Astrocyte (in vitro differentiated cells and primary cell): ENCODE measurements at regions not wholly inside any gene's neighbourhood (a gene's known extent, or its start where the extent isn't known, plus 50 kb on each side); places are given as distances from the start of the nearest gene placed in this dataset.

Source experiments
- DNase-seq: peaks from one replicate; pipeline ENCODE4 v3.0.0-alpha.2; 2010; ENCODE audit warnings: low read depth
- FAIRE-seq: peaks from 2 replicates; lab custom pipeline; 2011; peaks lifted over from hg19 to GRCh38; lab: Jason Lieb, UNC
- H2AFZ ChIP-seq: 2 replicates; pipeline ENCODE4 v1.6.0; 2012; ENCODE audit warnings: low read depth, low read length, inconsistent platforms
- H3K27ac ChIP-seq: 2 replicates; pipeline ENCODE4 v1.5.1; 2011; ENCODE audit warnings: low read depth, low read length, inconsistent platforms
- H3K27me3 ChIP-seq: 2 replicates; pipeline ENCODE4 v1.6.0; 2011; ENCODE audit warnings: low read length, inconsistent platforms; ENCODE audit not compliant: insufficient read depth
- H3K36me3 ChIP-seq: 2 replicates; pipeline ENCODE4 v1.5.1; 2011; ENCODE audit warnings: low read length, inconsistent platforms; ENCODE audit not compliant: insufficient read depth
- H3K4me1 ChIP-seq: 2 replicates; pipeline ENCODE4 v1.5.1; 2011; ENCODE audit warnings: low read length, inconsistent platforms; ENCODE audit not compliant: insufficient read depth
- H3K4me2 ChIP-seq: 2 replicates; pipeline ENCODE4 v1.6.0; 2012; ENCODE audit warnings: low read length, inconsistent platforms
- H3K4me3 ChIP-seq: 2 replicates; pipeline ENCODE4 v1.5.1; 2011; ENCODE audit warnings: low read depth, mild to moderate bottlenecking, low read length, inconsistent platforms; ENCODE audit not compliant: insufficient read depth
- H3K79me2 ChIP-seq: 2 replicates; pipeline ENCODE4 v1.6.0; 2012; ENCODE audit warnings: mild to moderate bottlenecking, low read length, inconsistent platforms; ENCODE audit not compliant: insufficient read depth
- H3K9ac ChIP-seq: 2 replicates; pipeline ENCODE4 v1.6.0; 2012; ENCODE audit warnings: mild to moderate bottlenecking, low read length, inconsistent platforms
- H3K9me3 ChIP-seq: 2 replicates; pipeline ENCODE4 v1.5.1; 2012; ENCODE audit warnings: low read depth, mild to moderate bottlenecking, low read length, inconsistent platforms; ENCODE audit not compliant: insufficient read depth
- H4K20me1 ChIP-seq: 2 replicates; pipeline ENCODE4 v1.6.0; 2012; ENCODE audit warnings: low read length, inconsistent platforms; ENCODE audit not compliant: insufficient read depth
- H3K27ac Mint-ChIP-seq: one replicate; pipeline ENCODE4 v1.8.0; 2021; ENCODE audit warnings: mild to moderate bottlenecking, mixed read lengths; ENCODE audit not compliant: unreplicated experiment
- H3K27me3 Mint-ChIP-seq: one replicate; pipeline ENCODE4 v1.8.0; 2021; ENCODE audit warnings: low read depth, mixed read lengths; ENCODE audit not compliant: unreplicated experiment
- H3K36me3 Mint-ChIP-seq: one replicate; pipeline ENCODE4 v1.8.0; 2021; ENCODE audit warnings: low read depth, mixed read lengths; ENCODE audit not compliant: unreplicated experiment
- H3K4me1 Mint-ChIP-seq: one replicate; pipeline ENCODE4 v1.8.0; 2021; ENCODE audit warnings: low read depth, mixed read lengths; ENCODE audit not compliant: unreplicated experiment
- H3K4me3 Mint-ChIP-seq: one replicate; pipeline ENCODE4 v1.8.0; 2021; ENCODE audit warnings: mild to moderate bottlenecking, moderate library complexity, mixed read lengths; ENCODE audit not compliant: unreplicated experiment
- H3K9me3 Mint-ChIP-seq: one replicate; pipeline ENCODE4 v1.8.0; 2021; ENCODE audit warnings: mild to moderate bottlenecking, mixed read lengths; ENCODE audit not compliant: unreplicated experiment
- EZH2 ChIP-seq: IDR thresholded peaks from 2 replicates; pipeline ENCODE4 v1.6.1; 2012; ENCODE audit warnings: mild to moderate bottlenecking, low read length, inconsistent platforms; ENCODE audit not compliant: insufficient read depth
- TF ChIP-seq, protein P1 (sequence below): IDR thresholded peaks from 2 replicates; pipeline ENCODE4 v1.5.1; 2011; ENCODE audit warnings: low read depth, mild to moderate bottlenecking, inconsistent platforms, low read length, moderate library complexity; ENCODE audit not compliant: insufficient read depth

- H3K79me2 ChIP-seq: no peaks in the 10 kb centered on the region
- H2AFZ ChIP-seq: no peak overlapping the region
- H3K4me3 ChIP-seq: no peak overlapping the region
- Mint-ChIP-seq H3K36me3 (no peaks in the 10 kb centered on the region), H3K9me3 (peaks cover 2% of the 10 kb centered on the region), H3K4me1 (no peaks in the 10 kb centered on the region), H3K27ac (no peak overlapping the region), H3K27me3 (peaks cover 11% of the 10 kb centered on the region), H3K4me3 (no peak overlapping the region)
- no peaks in the 10 kb centered on the region for H4K20me1 ChIP-seq
- H3K4me1 ChIP-seq: no peaks in the 10 kb centered on the region
- no peak overlapping the region for H3K27ac ChIP-seq
- DNase-seq (no peak), FAIRE-seq (no peak)
- H3K9me3 ChIP-seq: no peaks in the 10 kb centered on the region
- H3K9ac ChIP-seq: no peak overlapping the region
- TF ChIP-seq EZH2: no peak
- TF ChIP-seq, protein P1, sequence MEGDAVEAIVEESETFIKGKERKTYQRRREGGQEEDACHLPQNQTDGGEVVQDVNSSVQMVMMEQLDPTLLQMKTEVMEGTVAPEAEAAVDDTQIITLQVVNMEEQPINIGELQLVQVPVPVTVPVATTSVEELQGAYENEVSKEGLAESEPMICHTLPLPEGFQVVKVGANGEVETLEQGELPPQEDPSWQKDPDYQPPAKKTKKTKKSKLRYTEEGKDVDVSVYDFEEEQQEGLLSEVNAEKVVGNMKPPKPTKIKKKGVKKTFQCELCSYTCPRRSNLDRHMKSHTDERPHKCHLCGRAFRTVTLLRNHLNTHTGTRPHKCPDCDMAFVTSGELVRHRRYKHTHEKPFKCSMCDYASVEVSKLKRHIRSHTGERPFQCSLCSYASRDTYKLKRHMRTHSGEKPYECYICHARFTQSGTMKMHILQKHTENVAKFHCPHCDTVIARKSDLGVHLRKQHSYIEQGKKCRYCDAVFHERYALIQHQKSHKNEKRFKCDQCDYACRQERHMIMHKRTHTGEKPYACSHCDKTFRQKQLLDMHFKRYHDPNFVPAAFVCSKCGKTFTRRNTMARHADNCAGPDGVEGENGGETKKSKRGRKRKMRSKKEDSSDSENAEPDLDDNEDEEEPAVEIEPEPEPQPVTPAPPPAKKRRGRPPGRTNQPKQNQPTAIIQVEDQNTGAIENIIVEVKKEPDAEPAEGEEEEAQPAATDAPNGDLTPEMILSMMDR: no peak
- H3K36me3 ChIP-seq: no peaks in the 10 kb centered on the region
- H3K4me2 ChIP-seq: no peak overlapping the region
- peaks cover 2% of the 10 kb centered on the region for H3K27me3 ChIP-seq
Observed at GRCh38 chr1:230010603-230011332, 56.3 kb upstream of the GALNT2 start.

GRCh38 chr1:230011333-230012092, 55.5 kb upstream of the GALNT2 start:
- Mint-ChIP-seq H3K27ac (no peak overlapping the region), H3K27me3 (peaks cover 7% of the 10 kb centered on the region), H3K36me3 (no peaks in the 10 kb centered on the region), H3K4me3 (no peak overlapping the region), H3K9me3 (peaks cover 2% of the 10 kb centered on the region), H3K4me1 (no peaks in the 10 kb centered on the region)
- TF ChIP-seq EZH2: no peak
- TF ChIP-seq, protein P1: no peak
- no peak overlapping the region for H3K27ac ChIP-seq
- DNase-seq: no peak
- H3K27me3 ChIP-seq: peaks cover 2% of the 10 kb centered on the region
- no peak for FAIRE-seq
- H4K20me1 ChIP-seq: no peaks in the 10 kb centered on the region
- H2AFZ ChIP-seq: no peak overlapping the region
- no peak overlapping the region for H3K4me3 ChIP-seq
- no peaks in the 10 kb centered on the region for H3K36me3 ChIP-seq
- no peaks in the 10 kb centered on the region for H3K79me2 ChIP-seq
- no peak overlapping the region for H3K4me2 ChIP-seq
- H3K4me1 ChIP-seq: no peaks in the 10 kb centered on the region
- H3K9ac ChIP-seq: no peak overlapping the region
- H3K9me3 ChIP-seq: no peaks in the 10 kb centered on the region

GRCh38 chr1:230012093-230012393, 55.0 kb upstream of the GALNT2 start:
- Histone ChIP-seq H3K9ac (no peak overlapping the region), H3K4me3 (no peak overlapping the region), H3K4me2 (no peak overlapping the region), H3K36me3 (no peaks in the 10 kb centered on the region), H4K20me1 (no peaks in the 10 kb centered on the region), H2AFZ (no peak overlapping the region), H3K79me2 (no peaks in the 10 kb centered on the region), H3K27ac (no peak overlapping the region), H3K9me3 (no peaks in the 10 kb centered on the region), H3K4me1 (no peaks in the 10 kb centered on the region), H3K27me3 (peaks cover 2% of the 10 kb centered on the region)
- H3K4me3 Mint-ChIP-seq: no peak overlapping the region
- TF ChIP-seq EZH2: no peak
- TF ChIP-seq, protein P1: no peak
- H3K9me3 Mint-ChIP-seq: peaks cover 2% of the 10 kb centered on the region
- FAIRE-seq (no peak), DNase-seq (no peak)
- no peaks in the 10 kb centered on the region for H3K4me1 Mint-ChIP-seq
- H3K27me3 Mint-ChIP-seq: peaks cover 4% of the 10 kb centered on the region
- no peak overlapping the region for H3K27ac Mint-ChIP-seq
- no peaks in the 10 kb centered on the region for H3K36me3 Mint-ChIP-seq
